ENCODE measurements at regions not wholly inside any gene's neighbourhood (a gene's known extent, or its start where the extent isn't known, plus 50 kb on each side); places are given as distances from the start of the nearest gene placed in this dataset.

GRCh38 chr11:111444040-111444439, 65.0 kb upstream of the POU2AF1 start:
- DNase-seq (ENCODE audit: low read depth) = no peak

GRCh38 chr11:111443640-111444039, 64.6 kb upstream of the POU2AF1 start:
- no peak for DNase-seq (ENCODE audit: low read depth)

- no peak for DNase-seq (ENCODE audit: low read depth)
Measured at GRCh38 chr11:111443032-111443431, 64.0 kb upstream of the POU2AF1 start.

GRCh38 chr11:111441443-111441842, 62.4 kb upstream of the POU2AF1 start:
- peak; percentile 25 for DNase-seq (ENCODE audit: low read depth)

GRCh38 chr11:111440416-111441205, 61.5 kb upstream of the POU2AF1 start:
- no peak for DNase-seq (ENCODE audit: low read depth)

GRCh38 chr11:111439901-111440300, 60.8 kb upstream of the POU2AF1 start:
- DNase-seq (ENCODE audit: low read depth) = no peak

- no peak for DNase-seq (ENCODE audit: low read depth)
Measured at GRCh38 chr11:111438846-111439520, 59.9 kb upstream of the POU2AF1 start.

GRCh38 chr11:111438168-111438567, 59.1 kb upstream of the POU2AF1 start:
- DNase-seq (ENCODE audit: low read depth) = no peak

- no peak for DNase-seq (ENCODE audit: low read depth)
Measured at GRCh38 chr11:111435046-111435698, 56.1 kb upstream of the POU2AF1 start.

- DNase-seq (ENCODE audit: low read depth) = peak; percentile 47
Measured at GRCh38 chr11:111429066-111429506, 50.0 kb upstream of the POU2AF1 start.

All from stromal cell of bone marrow (primary cell).